Skin of body (tissue), 1 donor: ENCODE measurements at regions not wholly inside any gene's neighbourhood (a gene's known extent, or its start where the extent isn't known, plus 50 kb on each side); places are given as distances from the start of the nearest gene placed in this dataset.
"Not testable (repeated sequence)": the region's sequence is repeated elsewhere in the genome, so short reads cannot be mapped to it uniquely, and the experiment has no call there.

Experiments
- DNase-seq: peaks from one replicate; lab custom pipeline; 2025; lab: John Stamatoyannopoulos, UW

GRCh38 chr1:143842058-143842457 lies 129.7 kb downstream of the FAM72C start:
- DNase-seq, result not testable (repeated sequence)

- DNase-seq, result not testable (repeated sequence)
These were observed 132.6 kb downstream of the FAM72C start for GRCh38 chr1:143839182-143839581.

DNA sequence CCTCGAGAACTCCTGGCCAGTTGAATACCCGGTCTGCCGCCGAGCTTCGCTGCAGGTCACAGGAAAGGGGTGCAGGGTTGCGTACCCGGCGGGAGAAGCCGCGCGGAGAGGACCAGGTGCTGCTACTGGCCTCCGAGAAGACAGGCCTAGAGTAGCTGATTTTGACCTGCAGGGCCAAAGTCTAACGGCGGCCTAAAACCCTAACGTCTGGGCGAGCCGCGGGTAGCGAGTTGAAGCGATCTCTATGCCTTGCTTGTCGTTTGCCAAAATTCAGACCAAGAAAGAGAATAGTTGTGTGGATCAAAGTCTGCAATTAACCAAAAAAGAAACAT lies 133.2 kb downstream of the FAM72C start:
- not testable (repeated sequence) for DNase-seq

- DNase-seq, result not testable (repeated sequence)
These were observed 133.7 kb downstream of the FAM72C start for GRCh38 chr1:143837924-143838597.

- not testable (repeated sequence) for DNase-seq
These were observed 138.4 kb downstream of the FAM72C start for GRCh38 chr1:143833376-143833775.

GRCh38 chr1:143832379-143832716 lies 139.4 kb downstream of the FAM72C start:
- DNase-seq, result not testable (repeated sequence)

DNA sequence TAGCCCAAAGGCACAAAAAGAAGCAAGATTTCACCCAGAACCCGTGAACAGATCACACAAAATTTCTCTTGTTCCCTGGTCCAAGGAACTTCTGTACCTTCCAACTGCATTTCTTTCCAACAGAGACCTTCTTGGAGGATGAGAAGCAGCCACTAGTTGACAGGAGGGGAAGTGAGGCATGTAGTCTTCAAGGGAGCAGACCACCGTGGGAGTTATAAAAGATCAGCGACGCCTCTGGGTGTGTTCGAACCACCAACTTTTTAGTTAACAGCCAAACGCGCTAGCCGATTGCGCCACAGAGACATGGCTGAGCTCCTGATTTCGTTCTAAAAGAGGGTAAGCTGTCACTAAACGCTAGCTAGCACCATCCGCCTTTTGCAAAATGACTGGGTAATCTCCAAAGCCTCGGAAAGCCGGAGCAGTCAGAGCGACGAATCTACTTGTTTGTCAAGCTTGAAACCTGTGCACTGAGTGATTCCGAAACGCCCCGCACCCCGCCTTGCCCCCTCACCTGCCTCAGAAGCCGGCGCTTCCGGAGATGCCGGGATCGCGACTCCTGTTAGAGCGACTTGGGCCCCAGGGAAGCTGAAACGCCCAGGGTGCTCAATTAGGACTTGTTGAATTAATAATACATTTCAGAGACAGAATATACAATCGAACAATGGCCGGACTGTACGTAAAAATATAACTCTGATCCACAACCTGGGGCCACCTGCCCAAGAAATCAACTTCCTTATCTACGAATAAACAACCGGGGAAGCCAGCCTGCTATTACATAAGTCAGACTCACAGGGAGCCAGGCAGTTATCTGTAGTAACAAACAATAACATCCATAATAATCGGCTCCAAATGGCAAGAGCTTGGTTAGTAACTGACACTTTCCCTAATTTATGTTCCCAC lies 140.1 kb downstream of the FAM72C start:
- not testable (repeated sequence) for DNase-seq

GRCh38 chr1:143826162-143826561 lies 145.6 kb downstream of the FAM72C start:
- not testable (repeated sequence) for DNase-seq

- not testable (repeated sequence) for DNase-seq
These were observed 147.5 kb downstream of the FAM72C start for GRCh38 chr1:143824266-143824665.

GRCh38 chr1:143820058-143820457 lies 151.7 kb downstream of the FAM72C start:
- not testable (repeated sequence) for DNase-seq

DNA sequence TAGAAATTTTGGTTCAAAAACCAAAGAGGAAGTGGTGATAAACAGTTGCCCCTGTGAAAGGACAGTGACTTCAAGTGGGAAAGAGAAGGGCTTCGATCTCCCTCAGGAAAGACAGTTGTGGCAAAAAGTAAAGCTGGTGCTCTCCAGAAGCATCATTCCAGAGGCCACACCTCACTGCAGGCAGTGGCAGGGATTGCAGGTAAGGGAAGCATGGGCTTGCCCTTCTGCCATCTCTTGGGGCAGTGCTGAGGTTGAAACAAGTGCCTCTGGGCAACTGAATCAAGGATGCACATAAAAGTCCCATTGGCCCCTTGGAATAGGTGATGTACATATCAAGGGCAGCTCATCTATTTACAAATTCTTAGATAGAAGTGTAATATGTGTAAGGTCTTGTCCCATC lies 155.4 kb downstream of the FAM72C start:
- DNase-seq, result not testable (repeated sequence)

DNA sequence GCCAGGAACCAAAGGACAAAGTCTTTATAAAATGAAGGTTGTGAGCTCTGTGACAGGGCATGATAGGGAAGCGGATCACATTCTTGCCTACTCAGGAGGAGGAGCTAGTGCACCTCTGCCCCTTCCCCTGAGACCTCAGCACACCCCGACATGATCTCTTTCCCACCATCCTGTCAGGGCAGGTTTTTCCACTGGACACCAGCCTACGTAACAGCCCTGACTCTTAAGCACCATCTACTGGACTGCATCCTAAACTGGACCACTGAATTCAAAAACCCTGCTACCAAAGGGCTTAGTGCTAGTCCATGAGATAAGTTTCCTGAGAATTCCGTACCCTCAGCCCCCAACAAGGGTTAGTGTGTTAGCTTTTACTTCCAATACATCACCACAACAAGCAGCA lies 166.4 kb downstream of the FAM72C start:
- not testable (repeated sequence) for DNase-seq

DNA sequence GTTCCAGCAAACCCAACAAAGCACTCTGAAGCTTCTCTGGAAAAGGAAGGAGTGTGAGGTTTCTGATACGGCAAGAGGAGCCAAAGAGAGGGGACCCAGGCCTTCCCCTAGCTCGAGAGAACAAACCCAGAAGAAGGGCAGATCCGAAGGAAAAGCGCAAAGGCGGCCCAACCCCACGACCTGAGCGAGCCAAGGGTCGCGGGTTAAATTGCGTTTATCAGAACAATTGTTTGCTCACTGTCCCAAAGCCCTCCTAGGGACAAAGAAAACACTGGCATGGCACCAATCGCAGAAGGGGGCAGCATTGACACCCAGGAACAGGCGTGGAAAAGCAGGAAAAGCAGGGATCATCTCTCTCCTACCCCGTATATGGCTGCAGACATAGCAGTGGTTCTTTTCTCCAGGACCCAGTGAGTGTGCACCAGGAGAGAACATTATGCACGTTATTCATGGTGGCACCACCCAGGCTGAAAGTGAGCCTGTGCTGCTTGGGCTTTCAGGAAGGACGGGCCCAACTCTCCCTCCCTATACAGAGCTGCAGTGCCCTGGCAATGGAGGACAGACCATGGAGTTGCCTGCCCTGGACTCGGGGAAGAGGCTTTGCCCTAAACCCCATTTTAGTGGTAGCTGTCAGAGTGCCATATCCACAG lies 167.0 kb downstream of the FAM72C start:
- not testable (repeated sequence) for DNase-seq

DNA sequence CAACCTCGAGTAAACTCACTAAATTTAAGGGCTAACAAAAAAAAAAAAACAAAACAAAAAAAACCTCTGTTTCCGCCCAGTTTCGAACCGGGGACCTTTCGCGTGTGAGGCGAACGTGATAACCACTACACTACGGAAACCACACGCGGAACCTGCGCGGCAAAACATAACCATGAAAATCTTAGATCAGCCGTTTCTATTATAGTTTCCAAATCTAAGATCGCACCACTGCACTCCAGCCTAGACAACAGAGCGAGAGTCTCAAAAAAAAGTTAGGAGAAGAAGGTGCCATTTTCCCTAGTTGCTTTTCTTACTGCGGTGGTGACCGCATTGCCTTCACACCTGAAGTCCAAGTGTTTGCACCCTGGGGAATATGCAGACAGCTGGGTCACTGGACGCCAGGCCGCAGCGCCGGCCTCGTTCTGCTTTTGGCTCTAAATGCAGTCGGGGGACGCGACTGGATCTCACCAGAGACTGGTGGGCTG lies 167.8 kb downstream of the FAM72C start:
- not testable (repeated sequence) for DNase-seq

DNA sequence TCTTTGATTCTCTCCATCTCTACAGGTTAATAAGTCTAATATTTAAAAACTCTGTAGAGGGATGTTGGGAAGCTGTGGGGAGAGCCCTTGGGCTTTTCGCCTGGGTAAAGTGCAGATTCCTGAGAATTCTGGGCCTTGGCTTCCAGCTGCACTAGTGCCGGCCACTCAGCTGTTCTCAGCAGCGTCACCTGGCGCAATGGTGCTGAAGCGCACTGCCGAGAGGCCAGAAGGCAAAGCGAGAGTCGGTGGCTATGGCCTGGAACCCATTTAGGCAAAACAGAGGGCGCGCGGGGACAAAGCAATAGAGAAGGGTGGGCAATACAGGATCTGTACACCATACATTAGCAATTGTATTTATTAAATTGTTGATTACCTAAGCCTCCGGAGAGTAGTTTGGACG lies 168.7 kb downstream of the FAM72C start:
- DNase-seq, result not testable (repeated sequence)

GRCh38 chr1:143799568-143800187 lies 172.1 kb downstream of the FAM72C start:
- DNase-seq, result not testable (repeated sequence)

DNA sequence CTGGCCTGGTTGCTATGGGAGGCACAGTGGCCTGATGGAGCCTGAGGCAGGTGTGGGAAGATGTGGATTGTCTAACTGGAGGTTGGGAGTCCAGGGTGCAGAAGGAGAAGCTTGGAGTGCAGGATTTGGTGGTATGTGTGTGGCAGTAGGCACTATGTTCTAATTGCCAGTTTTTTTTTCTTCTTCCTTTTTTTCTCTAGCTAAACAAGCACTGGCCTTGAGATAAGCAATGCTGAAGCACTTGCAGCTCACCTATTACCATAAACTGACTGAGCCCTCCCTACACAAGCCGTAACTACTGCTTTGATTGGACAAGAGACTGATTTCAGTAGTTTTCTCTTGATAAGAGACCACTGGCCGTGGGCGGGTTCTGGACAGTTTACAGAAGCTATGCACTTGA lies 175.4 kb downstream of the FAM72C start:
- not testable (repeated sequence) for DNase-seq

DNA sequence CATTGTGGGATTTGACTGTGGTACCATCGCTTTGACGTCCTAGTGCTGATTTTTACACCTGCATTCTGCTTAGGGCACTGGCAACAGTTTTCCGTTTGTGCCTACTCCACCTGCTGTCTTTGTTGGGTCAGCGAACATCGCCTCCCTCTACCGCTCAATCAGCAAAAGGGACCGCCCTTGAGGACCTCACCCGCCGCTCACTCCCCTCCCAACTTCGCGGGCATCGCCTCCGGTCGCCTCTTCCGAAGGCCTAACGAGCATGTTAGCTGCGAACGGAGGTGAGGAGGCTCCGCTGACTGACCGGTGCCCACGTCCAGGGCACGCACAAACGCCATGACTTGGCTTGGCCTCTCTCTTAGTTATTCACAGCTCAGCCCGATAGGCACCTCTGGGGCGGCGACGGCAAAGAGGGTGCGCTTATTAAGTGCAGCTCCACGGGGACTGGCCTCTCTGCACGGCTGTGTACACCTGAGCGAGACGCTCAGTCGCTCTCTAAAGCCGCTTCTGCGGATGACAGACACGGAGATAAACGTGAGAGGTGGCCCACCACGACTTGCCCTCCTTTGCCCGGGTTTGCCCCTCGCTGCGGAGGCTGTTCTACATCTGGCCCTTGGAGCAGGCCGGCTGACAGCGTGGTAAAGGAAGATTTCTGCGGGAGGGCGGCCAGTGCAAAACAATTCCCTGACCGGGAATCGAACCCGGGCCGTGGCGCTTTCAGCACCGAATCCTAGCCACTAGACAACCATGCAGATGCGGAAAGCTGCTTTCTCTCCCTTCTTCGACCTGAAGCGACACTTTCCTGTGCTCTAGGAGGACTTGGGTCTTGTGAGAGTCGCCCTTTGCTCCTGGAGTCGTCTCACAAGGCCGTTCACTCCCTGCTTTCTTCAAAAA lies 179.5 kb downstream of the FAM72C start:
- DNase-seq, result not testable (repeated sequence)

GRCh38 chr1:143786381-143786780 lies 185.4 kb downstream of the FAM72C start:
- not testable (repeated sequence) for DNase-seq

GRCh38 chr1:143785883-143786282 lies 185.9 kb downstream of the FAM72C start:
- DNase-seq, result not testable (repeated sequence)
